Gastrocnemius medialis (tissue), 4 donors: ENCODE measurements at regions not wholly inside any gene's neighbourhood (a gene's known extent, or its start where the extent isn't known, plus 50 kb on each side); places are given as distances from the start of the nearest gene placed in this dataset.

Source experiments
- ATAC-seq, 2 donors: fragments of 150-250 bp; one replicate each; pipeline ENCODE4 v1.9.1; 2016
- DNase-seq, 2 donors: peaks; one replicate each; pipeline ENCODE4 v3.0.0-alpha.2; 2019
- H3K27ac ChIP-seq, 4 donors: fragments of 200-600 bp; sonication (generic); 1 replicate in 1 of 4; 2 replicates in 3 of 4; pipeline ENCODE4 v1.5.1; 2016 to 2018; ENCODE audit warnings: mild to moderate bottlenecking in 2 of 4, moderate library complexity in 1 of 4
- H3K27me3 ChIP-seq, 3 donors: fragments of 200-600 bp; sonication (generic) in 2 of 3; 1 replicate in 1 of 3; 2 replicates in 2 of 3; pipeline versions ENCODE4 v1.5.1 to v1.6.0; 2016 to 2019; ENCODE audit warnings: mild to moderate bottlenecking in 1 of 3, moderate library complexity in 1 of 3
- H3K36me3 ChIP-seq, 2 donors: fragments of 200-600 bp; sonication (generic) in 1 of 2; one replicate each; pipeline ENCODE4 v1.5.1; 2017 to 2018
- H3K4me1 ChIP-seq, 2 donors: fragments of 200-600 bp; sonication (generic) in 1 of 2; one replicate each; pipeline ENCODE4 v1.5.1; 2016 to 2017; ENCODE audit warnings: mild to moderate bottlenecking in 2 of 2
- H3K4me3 ChIP-seq, 4 donors: fragments of 200-600 bp; sonication (generic) in 3 of 4; 1 replicate in 1 of 4; 2 replicates in 3 of 4; pipeline ENCODE4 v1.5.1; 2016 to 2019; ENCODE audit warnings: mild to moderate bottlenecking in 2 of 4
- H3K9me3 ChIP-seq, 3 donors: fragments of 200-600 bp; sonication (generic) in 2 of 3; 1 replicate in 1 of 3; 2 replicates in 2 of 3; pipeline ENCODE4 v1.5.1; 2016 to 2019
- CTCF ChIP-seq, 5 experiments: fragments of 450-650 bp in 3 of 5; fragments of 200-600 bp in 2 of 5; sonication (generic) in 2 of 5; IDR thresholded peaks in 4 of 5; conservative IDR thresholded peaks in 1 of 5; 1 replicate in 4 of 5; 2 replicates in 1 of 5; pipeline ENCODE4 v1.5.1; 2016 to 2019; ENCODE audit warnings: antibody characterized with exemption in 5 of 5, mild to moderate bottlenecking in 3 of 5, moderate library complexity in 3 of 5
- POLR2A ChIP-seq, 2 donors: fragments of 450-650 bp; IDR thresholded peaks; one replicate each; pipeline ENCODE4 v1.6.1; 2017; ENCODE audit warnings: antibody characterized with exemption in 2 of 2, mild to moderate bottlenecking in 2 of 2, moderate library complexity in 2 of 2
- in situ Hi-C, 4 donors: fragments of 200-750 bp; cut with MboI; loops; one replicate each; pipeline versions ENCODE4 v1.15.0 to v1.8.0; 2017; ENCODE audit warnings: low sequenced_read_pairs in 4 of 4
- intact Hi-C: fragments of 100-400 bp; cut with DNase I; formaldehyde crosslinking; loops from one replicate; pipeline ENCODE4 v1.15.1; 2023; ENCODE audit warnings: low total_unique reads

GRCh38 chr7:20026762-20027161 is 190.4 kb downstream of the MACC1 start:
- Histone ChIP-seq H3K27ac (no peak overlapping the region), H3K4me1 (no peaks in the 10 kb centered on the region), H3K9me3 (no peaks in the 10 kb centered on the region), H3K4me3 (no peak overlapping the region), H3K27me3 (no peaks in the 10 kb centered on the region), H3K36me3 (no peaks in the 10 kb centered on the region)
- in situ Hi-C loops (no loop called here), intact Hi-C loops (no loop called here)
- DNase-seq (no peak), ATAC-seq (no peak)
- TF ChIP-seq CTCF (IDR thresholded peaks at IDR 0.05 in 4 of 5, conservative IDR thresholded peaks at IDR 0.05 in 1 of 5) (no peak), POLR2A (IDR thresholded peaks at IDR 0.05) (no peak)

- no peaks in the 10 kb centered on the region for H3K9me3 ChIP-seq
- DNase-seq = no peak
- no peak overlapping the region for H3K27ac ChIP-seq
- no peak overlapping the region for H3K4me3 ChIP-seq
- TF ChIP-seq POLR2A (IDR thresholded peaks at IDR 0.05) = no peak
- TF ChIP-seq CTCF (IDR thresholded peaks at IDR 0.05 in 4 of 5, conservative IDR thresholded peaks at IDR 0.05 in 1 of 5) = no peak
- no peaks in the 10 kb centered on the region for H3K27me3 ChIP-seq
- in situ Hi-C loops (no loop called here), intact Hi-C loops (no loop called here)
- ATAC-seq = no peak
- H3K36me3 ChIP-seq = no peaks in the 10 kb centered on the region
- H3K4me1 ChIP-seq = no peaks in the 10 kb centered on the region
Measured at GRCh38 chr7:20021831-20022230, 195.4 kb downstream of the MACC1 start.

- Histone ChIP-seq H3K9me3 (no peaks in the 10 kb centered on the region), H3K4me3 (no peak overlapping the region), H3K27ac (no peak overlapping the region), H3K36me3 (no peaks in the 10 kb centered on the region), H3K4me1 (no peaks in the 10 kb centered on the region), H3K27me3 (no peaks in the 10 kb centered on the region)
- in situ Hi-C loops (no loop called here), intact Hi-C loops (no loop called here)
- ATAC-seq (no peak), DNase-seq (no peak)
- TF ChIP-seq POLR2A (IDR thresholded peaks at IDR 0.05) (no peak), CTCF (IDR thresholded peaks at IDR 0.05 in 4 of 5, conservative IDR thresholded peaks at IDR 0.05 in 1 of 5) (no peak)
Measured at GRCh38 chr7:20021066-20021465, 196.1 kb downstream of the MACC1 start.

GRCh38 chr7:20019757-20020432 is 197.3 kb downstream of the MACC1 start:
- no peaks in the 10 kb centered on the region for H3K36me3 ChIP-seq
- no peaks in the 10 kb centered on the region for H3K9me3 ChIP-seq
- H3K27ac ChIP-seq = no peak overlapping the region
- in situ Hi-C loops (no loop called here), intact Hi-C loops (no loop called here)
- DNase-seq (no peak), ATAC-seq (no peak)
- no peak for TF ChIP-seq POLR2A (IDR thresholded peaks at IDR 0.05)
- TF ChIP-seq CTCF (IDR thresholded peaks at IDR 0.05 in 4 of 5, conservative IDR thresholded peaks at IDR 0.05 in 1 of 5) = no peak
- no peaks in the 10 kb centered on the region for H3K4me1 ChIP-seq
- no peaks in the 10 kb centered on the region for H3K27me3 ChIP-seq
- H3K4me3 ChIP-seq = no peak overlapping the region

GRCh38 chr7:20016669-20017068 is 200.5 kb downstream of the MACC1 start:
- Histone ChIP-seq H3K9me3 (no peaks in the 10 kb centered on the region), H3K4me1 (no peaks in the 10 kb centered on the region), H3K27me3 (no peaks in the 10 kb centered on the region), H3K27ac (no peak overlapping the region), H3K36me3 (no peaks in the 10 kb centered on the region), H3K4me3 (no peak overlapping the region)
- ATAC-seq (no peak), DNase-seq (no peak)
- TF ChIP-seq CTCF (IDR thresholded peaks at IDR 0.05 in 4 of 5, conservative IDR thresholded peaks at IDR 0.05 in 1 of 5) = no peak
- no peak for TF ChIP-seq POLR2A (IDR thresholded peaks at IDR 0.05)
- in situ Hi-C loops = no loop called here
- intact Hi-C loops = no loop called here
